Coronary artery (tissue), 2 donors: ENCODE measurements at regions not wholly inside any gene's neighbourhood (a gene's known extent, or its start where the extent isn't known, plus 50 kb on each side); places are given as distances from the start of the nearest gene placed in this dataset.
"Not testable (repeated sequence)": the region's sequence is repeated elsewhere in the genome, so short reads cannot be mapped to it uniquely, and the experiment has no call there.

Source experiments
- DNase-seq: peaks from one replicate; pipeline ENCODE4 v3.0.0-alpha.2; 2017; ENCODE audit warnings: low spot score
- H3K27ac ChIP-seq, 2 donors: fragments of 200-600 bp; sonication (generic); one replicate each; pipeline ENCODE4 v1.5.1; 2016 to 2019
- H3K4me3 ChIP-seq: fragments of 200-600 bp; sonication (generic); 2 replicates; pipeline ENCODE4 v1.5.1; 2016; ENCODE audit warnings: mild to moderate bottlenecking, moderate library complexity
- TF ChIP-seq, protein P1 (sequence below): fragments of 200-600 bp; sonication (generic); IDR thresholded peaks from one replicate; pipeline ENCODE4 v1.5.1; 2019; ENCODE audit warnings: antibody characterized with exemption

DNA sequence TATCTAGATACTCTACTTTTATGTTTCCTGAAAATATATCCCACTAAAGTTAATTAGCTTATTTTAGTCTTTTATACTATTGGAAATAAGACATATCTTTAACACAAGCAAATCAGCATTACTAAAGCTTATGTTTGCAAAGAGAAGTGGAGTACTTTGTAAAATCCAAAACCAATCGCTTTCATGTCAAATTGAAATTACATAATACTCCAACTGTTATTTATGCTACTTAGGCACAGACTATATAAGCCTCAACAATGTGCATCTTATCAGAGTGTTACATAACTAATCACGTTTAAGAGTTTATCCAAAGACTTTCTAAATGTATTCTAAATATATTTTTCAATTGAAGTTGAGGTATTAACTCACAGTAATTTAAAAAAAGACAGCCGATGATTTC is 200.0 kb downstream of the PCDH20 start:
- no peak overlapping the region for H3K4me3 ChIP-seq
- TF ChIP-seq, protein P1, sequence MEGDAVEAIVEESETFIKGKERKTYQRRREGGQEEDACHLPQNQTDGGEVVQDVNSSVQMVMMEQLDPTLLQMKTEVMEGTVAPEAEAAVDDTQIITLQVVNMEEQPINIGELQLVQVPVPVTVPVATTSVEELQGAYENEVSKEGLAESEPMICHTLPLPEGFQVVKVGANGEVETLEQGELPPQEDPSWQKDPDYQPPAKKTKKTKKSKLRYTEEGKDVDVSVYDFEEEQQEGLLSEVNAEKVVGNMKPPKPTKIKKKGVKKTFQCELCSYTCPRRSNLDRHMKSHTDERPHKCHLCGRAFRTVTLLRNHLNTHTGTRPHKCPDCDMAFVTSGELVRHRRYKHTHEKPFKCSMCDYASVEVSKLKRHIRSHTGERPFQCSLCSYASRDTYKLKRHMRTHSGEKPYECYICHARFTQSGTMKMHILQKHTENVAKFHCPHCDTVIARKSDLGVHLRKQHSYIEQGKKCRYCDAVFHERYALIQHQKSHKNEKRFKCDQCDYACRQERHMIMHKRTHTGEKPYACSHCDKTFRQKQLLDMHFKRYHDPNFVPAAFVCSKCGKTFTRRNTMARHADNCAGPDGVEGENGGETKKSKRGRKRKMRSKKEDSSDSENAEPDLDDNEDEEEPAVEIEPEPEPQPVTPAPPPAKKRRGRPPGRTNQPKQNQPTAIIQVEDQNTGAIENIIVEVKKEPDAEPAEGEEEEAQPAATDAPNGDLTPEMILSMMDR = no peak
- no peak overlapping the region for H3K27ac ChIP-seq
- DNase-seq = no peak

DNA sequence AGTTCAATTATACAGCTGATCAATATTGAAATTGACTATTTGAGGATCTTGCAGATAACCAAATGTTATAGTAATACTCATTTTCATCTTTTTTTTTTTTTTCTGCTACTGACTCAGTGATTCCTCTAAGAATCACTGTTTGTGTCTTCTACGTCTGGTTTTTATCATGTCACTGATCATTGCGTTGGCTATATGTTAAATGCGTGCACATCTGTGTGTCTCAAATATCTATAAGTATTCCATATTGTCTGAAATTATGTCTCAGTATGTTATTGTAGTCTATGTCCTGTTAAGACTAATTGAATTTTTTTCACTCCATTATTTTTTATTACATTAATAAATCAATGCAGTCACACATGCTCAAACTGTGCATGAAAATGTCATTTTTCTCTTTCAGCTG is 200.5 kb downstream of the PCDH20 start:
- H3K4me3 ChIP-seq = no peak overlapping the region
- TF ChIP-seq, protein P1 = no peak
- no peak overlapping the region for H3K27ac ChIP-seq
- no peak for DNase-seq

GRCh38 chr13:61214551-61214950 is 201.1 kb downstream of the PCDH20 start:
- DNase-seq = no peak
- H3K4me3 ChIP-seq = no peak overlapping the region
- TF ChIP-seq, protein P1 = no peak
- H3K27ac ChIP-seq = no peak overlapping the region

GRCh38 chr13:61205898-61206297 is 209.8 kb downstream of the PCDH20 start:
- not testable (repeated sequence) for DNase-seq, H3K4me3 ChIP-seq, H3K27ac ChIP-seq

DNA sequence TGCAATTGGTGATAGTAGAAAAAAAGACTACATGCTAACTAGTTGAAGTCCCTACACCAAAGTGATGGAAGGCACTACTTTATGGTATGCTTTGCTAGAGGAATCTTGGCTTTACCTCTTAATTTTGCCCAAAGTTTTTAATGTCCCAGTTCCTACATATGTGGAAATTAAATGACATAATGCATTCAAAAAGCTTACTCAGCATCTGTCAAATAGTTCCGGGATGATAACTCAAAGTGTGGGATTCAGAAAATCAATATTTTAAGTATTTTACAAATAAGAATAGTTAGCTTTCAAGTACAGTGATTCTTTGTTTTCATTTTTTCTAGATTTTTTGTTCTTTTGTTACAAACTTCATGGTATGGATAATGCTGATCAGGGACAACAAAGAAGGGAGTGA is 211.6 kb downstream of the PCDH20 start:
- H3K4me3 ChIP-seq = no peak overlapping the region
- DNase-seq = no peak
- TF ChIP-seq, protein P1 = no peak
- no peak overlapping the region for H3K27ac ChIP-seq

- H3K4me3 ChIP-seq = no peak overlapping the region
- TF ChIP-seq, protein P1 = no peak
- no peak overlapping the region for H3K27ac ChIP-seq
- no peak for DNase-seq
These were observed 213.6 kb downstream of the PCDH20 start for GRCh38 chr13:61202042-61202441.

DNA sequence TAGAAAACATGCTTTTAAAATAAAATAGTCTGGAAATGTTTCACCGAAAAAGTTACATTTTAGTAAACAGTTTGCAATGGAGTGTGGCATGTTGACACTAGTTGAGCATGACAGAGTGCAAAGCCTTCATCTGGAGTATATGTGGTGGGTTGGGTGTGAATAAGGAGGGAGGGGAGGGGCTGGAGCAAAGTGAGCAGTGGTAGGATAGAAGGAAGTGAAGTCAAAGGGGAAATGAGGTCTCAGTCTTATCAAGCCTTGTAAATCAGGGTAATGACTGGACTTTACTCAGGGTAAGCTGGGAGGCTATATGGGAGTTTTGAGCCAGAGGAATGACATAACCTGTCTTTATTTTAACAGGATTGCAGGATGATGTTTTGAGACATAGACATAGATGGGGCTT is 222.8 kb downstream of the PCDH20 start:
- DNase-seq = no peak
- TF ChIP-seq, protein P1 = no peak
- H3K4me3 ChIP-seq = no peak overlapping the region

DNA sequence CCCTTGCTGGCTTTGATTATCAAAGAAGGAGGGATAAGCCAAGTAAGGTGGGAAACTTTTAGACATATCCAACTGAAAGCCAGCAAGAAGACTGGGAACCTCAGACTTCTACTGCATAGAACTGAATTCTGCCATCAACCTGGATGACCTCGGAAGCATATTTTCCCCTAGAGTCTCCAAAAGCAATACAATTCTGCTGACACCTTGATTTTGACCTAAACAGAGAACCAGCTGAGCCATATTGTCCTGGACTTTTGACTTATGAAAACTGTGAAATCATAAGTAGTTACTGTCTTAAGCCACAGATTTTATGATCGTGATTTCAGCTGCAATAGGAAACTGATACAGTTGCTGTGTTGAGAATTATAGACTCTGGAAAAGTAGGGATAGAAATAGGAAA is 227.6 kb downstream of the PCDH20 start:
- no peak for DNase-seq
- Histone ChIP-seq H3K27ac (no peak overlapping the region), H3K4me3 (no peak overlapping the region)
- TF ChIP-seq, protein P1 = no peak

More for the DNA sequence above, 222.8 kb downstream of the PCDH20 start:
- H3K27ac ChIP-seq = no peak overlapping the region
